H9 (cell line): ENCODE measurements at regions not wholly inside any gene's neighbourhood (a gene's known extent, or its start where the extent isn't known, plus 50 kb on each side); places are given as distances from the start of the nearest gene placed in this dataset.

Experiments
- DNase-seq: peaks from one replicate; pipeline ENCODE4 v3.0.0-alpha.2; 2017
- H2AFZ ChIP-seq: one replicate; pipeline ENCODE4 v1.6.1; 2013; ENCODE audit warnings: mild to moderate bottlenecking, low read length, control low read depth, moderate library complexity
- H2AK5ac ChIP-seq: 2 replicates; pipeline ENCODE4 v1.6.1; 2013; ENCODE audit warnings: low read length, control low read depth, mixed read lengths; ENCODE audit not compliant: insufficient read length
- H2BK120ac ChIP-seq: one replicate; pipeline ENCODE4 v1.6.1; 2013; ENCODE audit warnings: low read depth, mild to moderate bottlenecking, low read length, control low read depth, inconsistent platforms; ENCODE audit not compliant: poor library complexity, severe bottlenecking
- H2BK12ac ChIP-seq: 2 replicates; pipeline ENCODE4 v1.6.1; 2013; ENCODE audit warnings: low read length, control low read depth, mixed read lengths, low read depth; ENCODE audit not compliant: insufficient read length
- H2BK15ac ChIP-seq: 2 replicates; pipeline ENCODE4 v1.6.1; 2013; ENCODE audit warnings: low read depth, low read length, control low read depth
- H2BK20ac ChIP-seq: one replicate; pipeline ENCODE4 v1.6.1; 2013; ENCODE audit warnings: low read depth, mild to moderate bottlenecking, low read length, control low read depth, inconsistent platforms; ENCODE audit not compliant: poor library complexity, severe bottlenecking
- H2BK5ac ChIP-seq: 2 replicates; pipeline ENCODE4 v1.6.1; 2013; ENCODE audit warnings: low read length, control low read depth, mixed read lengths; ENCODE audit not compliant: insufficient read length
- H3K14ac ChIP-seq: 2 replicates; pipeline ENCODE4 v1.6.1; 2013; ENCODE audit warnings: low read length, control low read depth; ENCODE audit not compliant: insufficient read depth
- H3K18ac ChIP-seq: 2 replicates; pipeline ENCODE4 v1.6.1; 2013; ENCODE audit warnings: low read depth, mild to moderate bottlenecking, mixed read lengths, low read length, control low read depth; ENCODE audit not compliant: insufficient read length
- H3K23ac ChIP-seq: 2 replicates; pipeline ENCODE4 v1.6.1; 2013; ENCODE audit warnings: low read length, control low read depth, mixed read lengths, low read depth; ENCODE audit not compliant: insufficient read length
- H3K23me2 ChIP-seq: 2 replicates; pipeline ENCODE4 v1.6.1; 2013; ENCODE audit warnings: low read depth, mild to moderate bottlenecking, mixed read lengths, low read length, control low read depth; ENCODE audit not compliant: insufficient read length, poor library complexity, severe bottlenecking
- H3K27ac ChIP-seq: 2 replicates; pipeline ENCODE4 v1.5.1; 2013; ENCODE audit warnings: low read length, control low read depth, mixed read lengths, low read depth; ENCODE audit not compliant: insufficient read length
- H3K27me3 ChIP-seq: 2 replicates; pipeline ENCODE4 v1.6.1; 2013; ENCODE audit warnings: low read length, control low read depth, inconsistent platforms; ENCODE audit not compliant: insufficient read depth
- H3K4ac ChIP-seq: 2 replicates; pipeline ENCODE4 v1.6.1; 2013; ENCODE audit warnings: low read depth, mild to moderate bottlenecking, control low read depth, inconsistent platforms, low read length, moderate library complexity
- H3K4me1 ChIP-seq: 2 replicates; pipeline ENCODE4 v1.6.1; 2013; ENCODE audit warnings: low read length, control low read depth, inconsistent platforms; ENCODE audit not compliant: insufficient read depth
- H3K4me2 ChIP-seq: 2 replicates; pipeline ENCODE4 v1.6.1; 2013; ENCODE audit warnings: low read length, control low read depth, mixed read lengths; ENCODE audit not compliant: insufficient read length, insufficient read depth
- H3K56ac ChIP-seq: 2 replicates; pipeline ENCODE4 v1.6.1; 2013; ENCODE audit warnings: low read depth, mild to moderate bottlenecking, mixed read lengths, low read length, control low read depth; ENCODE audit not compliant: insufficient read length
- H3K79me1 ChIP-seq: 2 replicates; pipeline ENCODE4 v1.6.1; 2013; ENCODE audit warnings: low read depth, mild to moderate bottlenecking, moderate library complexity, low read length, control low read depth, inconsistent platforms; ENCODE audit not compliant: insufficient read depth, poor library complexity, severe bottlenecking
- H3K79me2 ChIP-seq: 2 replicates; pipeline ENCODE4 v1.6.1; 2013; ENCODE audit warnings: low read length, control low read depth, inconsistent platforms; ENCODE audit not compliant: insufficient read depth
- H3K9ac ChIP-seq: 2 replicates; pipeline ENCODE4 v1.6.1; 2013; ENCODE audit warnings: low read length, control low read depth, mixed read lengths; ENCODE audit not compliant: insufficient read length; ENCODE audit errors: extremely low read depth
- H3K9me3 ChIP-seq: one replicate; pipeline ENCODE4 v1.6.1; 2013; ENCODE audit warnings: low read depth, low read length, inconsistent platforms; ENCODE audit not compliant: control insufficient read depth
- H3T11ph ChIP-seq: one replicate; pipeline ENCODE4 v1.6.1; 2013; ENCODE audit warnings: mild to moderate bottlenecking, low read length, control low read depth, inconsistent platforms
- H4K20me1 ChIP-seq: one replicate; pipeline ENCODE4 v1.6.1; 2013; ENCODE audit not compliant: control insufficient read depth, insufficient read length, insufficient read depth
- H4K5ac ChIP-seq: 2 replicates; pipeline ENCODE4 v1.6.1; 2013; ENCODE audit warnings: low read depth, mild to moderate bottlenecking, mixed read lengths, low read length, control low read depth; ENCODE audit not compliant: insufficient read length
- H4K8ac ChIP-seq: replicated peaks from 2 replicates; pipeline ENCODE4 v1.6.1; 2013; ENCODE audit warnings: low read length, control low read depth, mixed read lengths, low read depth; ENCODE audit not compliant: insufficient read length
- H4K91ac ChIP-seq: 2 replicates; pipeline ENCODE4 v1.6.1; 2013; ENCODE audit warnings: low read depth, mild to moderate bottlenecking, moderate library complexity, mixed read lengths, low read length, control low read depth; ENCODE audit not compliant: insufficient read length
- H3K27ac Mint-ChIP-seq, 3 experiments: 2 replicates in 2 of 3; 3 replicates in 1 of 3; pipeline ENCODE4 v1.8.0; 2020 to 2021; ENCODE audit warnings: mixed read lengths in 3 of 3, mild to moderate bottlenecking in 1 of 3, moderate library complexity in 1 of 3
- H3K27me3 Mint-ChIP-seq: 2 replicates; pipeline ENCODE4 v1.8.0; 2021; ENCODE audit warnings: low read depth, mild to moderate bottlenecking, moderate library complexity, mixed read lengths
- H3K36me3 Mint-ChIP-seq, 3 experiments: 2 replicates in 2 of 3; 3 replicates in 1 of 3; pipeline ENCODE4 v1.8.0; 2020 to 2021; ENCODE audit warnings: low read depth in 3 of 3, mixed read lengths in 3 of 3; ENCODE audit not compliant: insufficient read depth in 1 of 3
- H3K4me1 Mint-ChIP-seq, 2 experiments: 2 replicates each; pipeline ENCODE4 v1.8.0; 2020; ENCODE audit warnings: mixed read lengths in 2 of 2
- H3K4me3 Mint-ChIP-seq, 2 experiments: 2 replicates in 1 of 2; 3 replicates in 1 of 2; pipeline ENCODE4 v1.8.0; 2020 to 2021; ENCODE audit warnings: mild to moderate bottlenecking in 2 of 2, mixed read lengths in 2 of 2, moderate library complexity in 1 of 2
- H3K9me3 Mint-ChIP-seq, 2 experiments: 2 replicates in 1 of 2; 3 replicates in 1 of 2; pipeline ENCODE4 v1.8.0; 2020; ENCODE audit warnings: mild to moderate bottlenecking in 2 of 2, mixed read lengths in 2 of 2, moderate library complexity in 1 of 2
- WGBS: extraction: QIAGEN DNeasy Blood & Tissue Kit; methylation state at CpG from one replicate; pipeline ENCODE4 v1.1.7; 2013; ENCODE audit warnings: missing lambda C conversion rate, low lambda C conversion rate, mixed read lengths; ENCODE audit not compliant: insufficient read length; ENCODE audit errors: extremely low coverage; 5-methylcytosine and 5-hydroxymethylcytosine counted together
- TF ChIP-seq, protein P1 (sequence below): fragments of 200-600 bp; sonication (generic); conservative IDR thresholded peaks from 3 replicates; pipeline ENCODE4 v1.8.0; 2021; ENCODE audit warnings: antibody characterized with exemption, mild to moderate bottlenecking

DNA sequence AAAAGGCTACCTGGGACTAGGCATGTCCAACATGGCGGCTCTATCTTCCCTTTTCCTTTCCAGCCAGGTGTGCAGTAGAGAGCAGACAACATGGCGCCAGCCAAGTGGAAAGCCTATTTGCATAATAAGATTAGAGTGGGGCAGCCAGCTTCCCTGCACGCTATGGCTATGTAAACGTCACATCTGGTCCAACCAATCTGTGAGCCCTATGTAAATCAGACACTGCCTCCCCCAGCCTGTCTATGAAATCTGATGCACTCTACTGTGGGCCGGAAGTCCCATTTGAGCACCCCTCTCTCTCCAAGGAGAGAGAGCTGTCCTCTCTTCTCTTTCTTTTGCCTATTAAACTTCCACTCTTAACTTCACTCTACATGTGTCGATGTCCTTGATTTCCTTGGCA lies 984.9 kb upstream of the AUTS2 start:
- H3K14ac ChIP-seq = no peak overlapping the region
- no peak overlapping the region for H4K5ac ChIP-seq
- Mint-ChIP-seq H3K4me1 (peaks cover 24 to 28% of the 10 kb centered on the region in 2 experiments), H3K36me3 (peaks cover 9 to 22% (median 17%) of the 10 kb centered on the region in 3 experiments), H3K27me3 (peaks cover 7% of the 10 kb centered on the region), H3K27ac (no peak overlapping the region), H3K4me3 (no peak overlapping the region), H3K9me3 (peaks cover 22 to 27% of the 10 kb centered on the region in 2 experiments)
- no peak overlapping the region for H2BK15ac ChIP-seq
- no peak overlapping the region for H4K8ac ChIP-seq
- peaks cover 5% of the 10 kb centered on the region for H3K9me3 ChIP-seq
- H3K4me2 ChIP-seq = no peak overlapping the region
- no peaks in the 10 kb centered on the region for H4K20me1 ChIP-seq
- H3K23me2 ChIP-seq = no peaks in the 10 kb centered on the region
- H3K23ac ChIP-seq = no peak overlapping the region
- H2BK120ac ChIP-seq = no peak overlapping the region
- H3K4me1 ChIP-seq = no peaks in the 10 kb centered on the region
- no peaks in the 10 kb centered on the region for H3K79me1 ChIP-seq
- H2AK5ac ChIP-seq = no peak overlapping the region
- no CpG with 5 or more reads among the region's 6 CpGs for WGBS
- H2BK12ac ChIP-seq = no peak overlapping the region
- no peak overlapping the region for H2BK5ac ChIP-seq
- H3K56ac ChIP-seq = no peak overlapping the region
- no peak overlapping the region for H2AFZ ChIP-seq
- DNase-seq = no peak
- H3K18ac ChIP-seq = no peak overlapping the region
- H3K27me3 ChIP-seq = no peaks in the 10 kb centered on the region
- H3K79me2 ChIP-seq = no peaks in the 10 kb centered on the region
- TF ChIP-seq, protein P1, sequence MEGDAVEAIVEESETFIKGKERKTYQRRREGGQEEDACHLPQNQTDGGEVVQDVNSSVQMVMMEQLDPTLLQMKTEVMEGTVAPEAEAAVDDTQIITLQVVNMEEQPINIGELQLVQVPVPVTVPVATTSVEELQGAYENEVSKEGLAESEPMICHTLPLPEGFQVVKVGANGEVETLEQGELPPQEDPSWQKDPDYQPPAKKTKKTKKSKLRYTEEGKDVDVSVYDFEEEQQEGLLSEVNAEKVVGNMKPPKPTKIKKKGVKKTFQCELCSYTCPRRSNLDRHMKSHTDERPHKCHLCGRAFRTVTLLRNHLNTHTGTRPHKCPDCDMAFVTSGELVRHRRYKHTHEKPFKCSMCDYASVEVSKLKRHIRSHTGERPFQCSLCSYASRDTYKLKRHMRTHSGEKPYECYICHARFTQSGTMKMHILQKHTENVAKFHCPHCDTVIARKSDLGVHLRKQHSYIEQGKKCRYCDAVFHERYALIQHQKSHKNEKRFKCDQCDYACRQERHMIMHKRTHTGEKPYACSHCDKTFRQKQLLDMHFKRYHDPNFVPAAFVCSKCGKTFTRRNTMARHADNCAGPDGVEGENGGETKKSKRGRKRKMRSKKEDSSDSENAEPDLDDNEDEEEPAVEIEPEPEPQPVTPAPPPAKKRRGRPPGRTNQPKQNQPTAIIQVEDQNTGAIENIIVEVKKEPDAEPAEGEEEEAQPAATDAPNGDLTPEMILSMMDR = no peak
- no peak overlapping the region for H2BK20ac ChIP-seq
- no peak overlapping the region for H3K4ac ChIP-seq
- no peak overlapping the region for H4K91ac ChIP-seq
- no peak overlapping the region for H3T11ph ChIP-seq
- H3K27ac ChIP-seq = no peak overlapping the region
- no peak overlapping the region for H3K9ac ChIP-seq
